GM21576 (cell line): ENCODE measurements at regions not wholly inside any gene's neighbourhood (a gene's known extent, or its start where the extent isn't known, plus 50 kb on each side); places are given as distances from the start of the nearest gene placed in this dataset.

Source experiments
- ATAC-seq: cut with Tn5 transposase; IDR thresholded peaks from one replicate; pipeline ENCODE4 v1.9.1; 2021; ENCODE audit warnings: mild to moderate bottlenecking, moderate library complexity; ENCODE audit not compliant: unreplicated experiment

DNA sequence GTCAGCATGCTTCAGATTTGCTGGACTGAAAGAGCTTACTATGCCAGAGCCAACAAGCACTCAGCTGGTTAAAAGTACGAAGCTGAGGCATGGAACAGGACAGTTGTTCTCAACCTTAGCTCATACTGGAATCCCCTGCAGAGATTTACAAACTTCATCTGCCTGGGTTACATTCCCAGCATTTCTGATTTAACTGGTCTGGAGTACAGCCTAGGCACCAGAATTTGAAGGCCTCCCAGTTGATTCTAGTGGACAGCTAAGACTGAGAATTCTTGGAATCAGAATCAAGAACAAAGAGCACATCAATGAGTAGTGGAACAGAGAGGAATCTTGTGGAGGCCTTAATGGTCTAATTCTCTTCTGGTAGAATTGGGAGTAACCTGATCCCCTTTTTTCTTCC lies 298.2 kb upstream of the NXPH2 start:
- ATAC-seq = no peak

DNA sequence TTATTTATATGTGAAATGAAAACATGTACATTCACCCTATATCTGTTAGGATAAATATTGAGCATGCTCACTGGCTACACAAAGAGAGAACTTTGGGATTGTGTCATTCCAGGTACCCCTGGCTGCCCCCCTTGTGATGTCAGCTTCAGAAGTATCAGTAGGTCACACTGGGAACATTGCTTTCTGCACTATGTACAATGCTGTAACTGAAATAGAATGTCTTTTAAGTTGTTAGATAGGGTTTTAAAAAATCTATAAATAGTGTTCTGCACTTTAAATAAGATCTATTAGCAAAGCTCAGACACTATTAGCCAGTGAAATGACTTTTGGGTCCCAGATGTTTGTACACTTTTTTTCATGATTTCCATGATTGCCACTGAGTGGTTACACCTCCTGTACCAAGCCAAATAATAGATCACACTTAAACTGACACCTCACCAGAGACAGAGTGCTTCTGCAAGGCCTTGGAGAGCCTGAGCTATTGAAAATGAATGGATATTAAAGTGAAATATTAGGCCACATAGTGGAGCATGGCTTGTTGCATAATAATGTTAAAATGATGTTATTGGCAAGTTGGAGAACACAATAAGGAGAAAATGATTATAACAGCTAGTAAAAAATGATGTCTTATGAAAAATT lies 297.0 kb upstream of the NXPH2 start:
- ATAC-seq = no peak

DNA sequence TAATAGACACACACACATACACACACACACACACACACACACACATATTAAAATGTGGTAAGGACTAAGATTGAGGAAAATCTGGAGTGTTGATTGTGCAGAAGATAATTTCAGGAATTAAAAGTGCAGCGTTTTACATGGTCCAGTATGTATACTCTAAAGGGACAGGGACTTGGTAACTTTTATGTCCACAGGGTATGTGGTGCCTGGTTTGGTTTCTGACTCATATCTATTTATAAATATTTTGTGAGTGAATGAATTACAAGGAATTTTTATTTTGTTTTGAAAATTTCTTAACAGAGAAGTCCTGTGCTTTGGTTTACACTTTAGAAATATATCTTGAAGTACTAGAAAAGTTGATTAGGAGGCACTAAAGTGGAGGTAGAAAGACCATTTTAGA lies 287.7 kb upstream of the NXPH2 start:
- no peak for ATAC-seq

DNA sequence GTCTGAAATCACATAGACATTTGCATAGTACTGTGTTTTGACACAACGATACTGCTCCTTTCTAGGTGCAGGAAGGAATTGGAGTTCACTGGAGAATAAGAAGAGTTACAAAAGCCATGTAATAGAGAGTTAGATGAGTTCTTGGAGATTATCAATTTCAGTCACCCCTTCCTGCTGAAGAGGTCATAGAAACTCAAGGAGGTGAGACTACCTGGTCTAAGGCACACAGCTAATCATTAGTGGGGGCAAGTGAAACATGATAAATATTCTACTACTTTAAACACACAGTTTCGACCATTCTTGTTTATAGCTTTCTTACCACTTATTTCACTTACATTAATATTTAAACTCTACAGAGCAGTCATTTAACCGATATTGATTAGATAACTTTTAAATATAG lies 286.9 kb upstream of the NXPH2 start:
- ATAC-seq = no peak

DNA sequence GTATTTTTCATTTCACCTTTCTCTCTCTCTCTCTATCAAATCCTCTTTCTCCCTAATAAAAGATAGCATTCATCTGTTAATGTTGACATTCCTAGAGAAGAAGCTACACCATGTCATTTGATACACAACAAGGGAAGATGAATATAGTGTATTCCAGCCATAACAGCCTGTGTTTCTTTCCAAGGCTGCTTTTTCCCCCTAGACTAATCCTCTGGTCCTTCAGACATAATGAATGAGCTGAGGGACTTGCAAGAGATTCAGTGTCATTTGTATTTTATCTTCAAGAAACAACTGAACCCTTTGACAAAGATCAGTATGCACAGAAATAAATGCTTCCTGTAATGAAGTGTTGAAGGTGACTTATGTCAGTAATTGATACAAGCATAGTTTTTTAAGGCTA lies 284.0 kb upstream of the NXPH2 start:
- no peak for ATAC-seq

DNA sequence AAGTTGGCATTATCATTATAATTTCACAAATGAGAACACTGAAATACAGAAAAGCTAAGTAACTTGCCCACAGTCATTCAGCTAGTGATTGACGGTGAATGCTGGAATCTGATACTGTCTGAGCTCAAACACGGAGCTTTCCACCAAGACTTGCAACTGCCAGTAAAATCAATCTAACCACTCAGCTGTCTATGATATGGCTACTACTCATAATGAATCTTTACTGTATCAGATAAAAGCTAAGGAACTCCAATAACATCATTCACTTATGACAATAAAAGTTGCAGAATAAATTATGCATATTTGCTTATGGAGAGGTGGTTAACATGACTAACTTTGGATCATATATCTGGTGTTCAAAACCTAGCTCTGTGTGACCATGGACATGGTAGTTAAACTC lies 279.4 kb upstream of the NXPH2 start:
- ATAC-seq = no peak

DNA sequence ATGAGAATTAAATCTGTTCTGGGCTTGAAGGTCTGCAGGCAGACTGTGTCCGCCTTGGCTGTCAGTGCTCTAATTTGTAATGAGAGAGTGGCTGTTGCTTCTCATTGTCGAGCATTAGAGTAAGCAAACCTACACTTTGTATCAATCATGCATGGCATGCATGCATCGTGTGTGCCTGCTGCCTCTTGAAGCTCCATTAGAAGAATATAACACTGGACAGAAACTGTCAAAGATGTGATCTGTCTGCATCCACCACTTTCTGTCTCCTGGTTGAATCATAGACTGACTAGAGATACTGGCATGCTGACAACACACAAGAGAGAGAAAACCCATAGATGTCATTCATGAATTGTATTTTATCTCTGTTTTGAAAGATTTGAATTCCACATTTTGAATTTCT lies 275.0 kb upstream of the NXPH2 start:
- no peak for ATAC-seq

DNA sequence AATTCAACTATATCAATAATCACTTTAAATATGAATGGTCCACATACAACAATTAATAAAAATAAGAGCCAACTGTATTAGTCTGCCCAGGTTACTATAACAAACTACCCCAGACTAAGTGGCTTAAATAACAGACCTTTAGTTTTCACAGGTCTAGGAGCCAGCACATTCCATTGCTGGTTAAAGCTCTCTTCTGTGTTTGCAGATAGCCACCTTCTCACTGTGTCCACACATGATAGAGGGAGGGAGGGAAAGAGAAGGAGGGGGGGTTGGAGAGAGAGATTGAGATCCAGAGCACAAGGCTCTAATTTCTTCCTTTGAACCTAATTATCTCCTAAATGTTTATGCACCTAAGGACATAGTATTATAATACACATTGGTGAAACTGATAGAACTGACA lies 267.8 kb upstream of the NXPH2 start:
- ATAC-seq = no peak

DNA sequence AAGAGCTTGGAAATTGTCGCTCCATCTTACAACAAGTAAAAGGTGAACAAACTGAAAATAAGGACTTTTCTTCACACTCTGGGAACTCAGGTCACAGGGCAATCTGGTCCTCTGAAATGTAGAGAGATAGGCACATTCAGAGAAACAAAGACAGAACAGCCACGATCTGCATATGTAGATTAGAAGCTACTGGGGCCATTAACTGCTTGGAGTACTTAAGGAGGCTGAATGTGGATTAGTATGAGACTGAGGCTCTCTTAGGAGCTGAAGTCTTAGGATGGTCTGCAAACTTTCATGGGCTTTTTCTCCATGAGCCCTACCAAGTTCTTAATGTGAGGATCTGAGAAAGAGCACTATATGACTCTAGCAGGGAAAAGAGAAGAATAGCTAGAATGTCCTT lies 265.3 kb upstream of the NXPH2 start:
- no peak for ATAC-seq

DNA sequence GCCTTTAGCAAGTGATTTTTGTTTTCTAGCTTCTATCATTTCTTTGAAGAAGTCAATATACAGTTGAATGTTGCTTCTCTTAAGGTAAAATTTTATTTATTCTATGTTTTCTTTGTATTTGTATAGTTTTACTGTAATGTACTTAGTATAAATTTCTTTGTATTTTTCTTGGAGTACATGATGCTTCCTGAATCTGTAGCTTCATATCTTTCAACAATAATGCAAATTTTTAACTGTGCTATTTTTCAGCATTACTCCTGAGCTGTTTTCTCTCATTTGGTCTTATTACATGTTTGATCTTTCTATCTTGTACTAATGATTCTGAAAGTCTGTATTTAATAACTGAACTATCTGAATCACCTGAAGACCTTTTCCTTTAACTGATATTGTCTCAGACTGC lies 253.9 kb upstream of the NXPH2 start:
- ATAC-seq = no peak

DNA sequence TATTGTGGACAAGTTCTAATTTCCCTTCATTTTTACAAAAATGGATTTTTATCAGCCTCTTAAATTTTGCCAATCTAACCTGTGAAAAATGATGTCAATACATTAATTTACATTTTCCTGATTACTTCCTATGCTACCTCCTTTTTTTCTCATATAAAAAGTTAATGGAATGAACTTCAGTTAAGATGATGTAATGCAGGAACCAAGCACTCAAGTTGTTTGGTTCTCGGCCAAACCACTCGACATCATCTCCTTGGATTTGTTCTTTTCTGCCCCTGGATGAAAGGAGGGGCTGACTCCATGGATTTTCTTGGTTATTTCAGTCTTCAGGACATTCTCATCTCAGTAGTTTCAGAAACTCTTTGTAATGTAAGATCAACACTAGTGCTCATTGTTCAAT lies 253.1 kb upstream of the NXPH2 start:
- ATAC-seq = no peak

DNA sequence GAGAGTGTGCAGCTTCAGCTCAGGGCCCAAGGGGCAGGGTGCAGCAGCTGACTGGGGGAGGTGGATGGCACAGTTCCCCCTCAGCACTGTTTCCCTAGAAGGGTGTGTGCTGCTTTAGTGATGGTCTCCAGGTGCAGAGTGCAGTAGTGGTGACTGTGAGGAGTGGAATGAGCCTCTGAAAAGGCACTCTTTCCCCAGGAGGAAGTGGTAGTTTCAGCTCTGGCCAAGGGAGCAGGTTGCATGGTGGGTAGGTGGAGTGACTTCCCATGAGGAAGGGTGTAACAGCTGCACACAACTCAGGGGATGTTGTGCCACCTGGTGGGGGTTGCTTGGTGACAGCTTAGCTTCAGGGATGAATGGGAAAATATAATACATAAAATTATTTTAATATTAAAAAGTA lies 251.5 kb upstream of the NXPH2 start:
- no peak for ATAC-seq

DNA sequence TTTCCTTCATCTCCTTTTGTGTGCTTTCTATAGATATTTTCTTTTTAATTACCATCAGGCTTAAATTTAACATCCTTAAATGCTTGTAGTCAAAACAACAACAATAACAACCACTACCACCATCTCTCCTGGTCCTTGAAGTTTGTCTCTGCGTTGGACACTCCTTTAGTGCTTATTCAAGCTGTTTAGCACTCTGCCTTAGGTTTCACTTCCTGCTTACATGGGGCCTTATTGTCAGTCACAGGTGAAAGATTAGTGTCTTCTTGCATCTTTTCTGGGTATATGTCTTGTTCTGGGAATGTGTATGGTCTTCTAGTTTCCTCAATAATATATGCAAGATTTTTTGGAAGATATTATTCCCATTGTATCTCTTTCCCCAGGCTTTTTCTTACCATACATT lies 240.1 kb upstream of the NXPH2 start:
- no peak for ATAC-seq

DNA sequence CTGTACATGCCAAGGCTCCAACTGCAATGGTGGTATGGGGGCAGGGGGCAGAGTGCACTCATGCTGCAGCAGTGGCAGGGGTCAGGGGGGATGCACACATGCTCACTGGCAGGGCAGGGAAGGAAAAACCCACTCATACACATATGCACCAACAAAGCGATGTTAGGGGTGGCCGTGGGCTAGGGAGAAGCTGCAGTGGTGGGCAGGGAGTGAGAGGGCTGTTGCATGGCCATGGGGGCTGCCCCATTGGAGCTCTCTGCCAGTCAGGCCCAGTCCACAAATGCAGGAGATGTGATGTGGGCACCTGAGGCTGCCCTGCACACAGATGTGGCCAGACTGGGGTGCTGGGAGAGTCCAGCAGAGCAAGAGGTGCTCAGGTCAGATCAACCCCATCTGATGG lies 238.1 kb upstream of the NXPH2 start:
- ATAC-seq = no peak

DNA sequence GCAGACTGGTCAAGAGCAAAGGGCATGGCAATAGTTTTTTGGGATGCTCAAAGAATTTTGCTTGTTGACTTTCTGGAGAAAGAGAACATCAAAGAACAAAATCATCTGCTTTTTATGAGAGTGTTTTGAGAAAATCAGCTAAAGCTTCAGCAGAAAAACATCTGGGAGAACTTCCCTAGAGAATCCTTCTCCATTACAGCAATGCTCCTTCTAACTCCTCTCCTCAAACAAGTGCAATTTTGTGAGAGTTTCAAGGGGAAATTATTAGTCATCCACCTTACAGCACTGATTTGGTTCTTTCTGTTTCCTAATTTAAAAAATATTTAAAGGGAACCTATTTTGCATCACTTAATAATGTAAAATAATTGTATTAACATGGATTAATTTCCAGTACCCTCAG lies 226.9 kb upstream of the NXPH2 start:
- no peak for ATAC-seq

DNA sequence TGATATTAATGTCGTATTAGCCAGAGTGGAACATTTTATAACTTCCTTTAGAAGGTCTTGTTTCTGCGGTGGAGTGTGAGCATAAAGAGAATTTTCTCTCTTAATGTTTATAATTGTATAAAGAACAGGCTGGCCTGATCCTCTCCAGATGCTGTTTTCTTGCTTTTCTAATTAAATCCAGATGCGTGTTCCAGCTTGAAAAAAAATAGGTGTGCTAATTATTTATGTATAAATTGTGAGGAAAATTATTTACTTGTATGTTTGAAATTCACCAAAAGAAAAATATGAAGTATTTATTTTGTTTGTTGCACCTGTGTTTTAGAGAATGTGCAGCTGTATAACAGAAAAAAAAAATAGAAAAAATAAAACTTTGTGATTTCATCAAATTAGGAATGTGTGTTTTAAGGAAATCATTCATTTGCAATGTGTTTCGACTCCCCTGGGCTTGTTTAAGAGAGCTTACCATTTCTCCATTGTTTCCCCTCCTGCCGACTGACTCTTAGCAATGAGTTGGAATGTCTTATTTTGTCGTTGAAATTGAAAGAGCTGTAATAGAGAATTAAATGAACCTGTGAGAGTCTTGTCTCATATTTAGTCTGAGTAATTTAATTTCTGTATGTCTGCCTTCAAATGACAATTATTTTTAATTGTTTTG lies 220.1 kb upstream of the NXPH2 start:
- no peak for ATAC-seq

DNA sequence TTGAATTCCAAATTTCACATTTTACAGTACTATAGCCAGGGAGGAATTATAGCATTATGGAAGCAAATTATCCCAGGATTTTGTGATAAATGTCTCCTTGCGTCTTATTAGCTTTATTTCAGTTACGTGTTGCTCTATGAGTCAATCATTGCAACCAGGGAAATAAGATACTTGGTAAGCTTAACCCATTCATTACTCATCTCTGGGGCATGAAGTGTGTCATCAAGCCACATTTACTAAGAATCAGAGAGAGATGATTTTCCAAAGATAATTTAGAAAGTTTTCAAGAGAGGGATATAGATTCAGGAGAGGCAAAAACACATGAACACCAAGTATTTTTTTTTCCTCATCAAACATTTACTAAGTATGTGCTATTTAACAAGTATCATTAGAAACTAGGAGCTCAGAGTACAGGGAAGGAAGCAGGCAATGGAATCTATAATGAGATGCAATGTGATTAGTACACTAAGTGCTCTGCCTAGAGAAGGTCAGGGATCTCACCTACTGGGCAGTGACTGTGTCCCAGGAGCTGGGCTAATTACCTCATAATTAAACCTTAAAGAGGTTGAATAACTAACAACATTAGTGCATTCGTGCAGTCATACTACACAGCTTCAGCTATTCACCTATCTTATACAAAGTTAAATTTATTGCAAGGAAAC lies 217.8 kb upstream of the NXPH2 start:
- ATAC-seq = no peak

DNA sequence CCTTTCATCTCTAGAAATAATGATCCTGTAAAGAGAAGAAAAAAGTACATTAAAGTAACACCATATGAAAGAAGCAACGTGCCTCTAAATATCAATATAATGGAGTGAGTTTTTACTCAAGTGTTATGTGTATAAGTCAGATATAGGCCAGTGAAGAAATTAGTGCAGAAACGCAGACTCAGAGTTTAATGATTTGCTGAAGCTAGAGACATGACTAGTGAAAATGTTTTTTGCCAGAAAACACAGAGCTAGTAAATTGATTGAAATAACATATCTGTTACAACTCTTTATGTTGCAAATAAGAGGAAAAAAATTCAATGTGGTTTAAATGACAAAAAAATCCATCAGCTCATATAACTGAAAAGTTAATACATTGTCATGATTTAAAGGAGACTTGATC lies 217.2 kb upstream of the NXPH2 start:
- no peak for ATAC-seq

DNA sequence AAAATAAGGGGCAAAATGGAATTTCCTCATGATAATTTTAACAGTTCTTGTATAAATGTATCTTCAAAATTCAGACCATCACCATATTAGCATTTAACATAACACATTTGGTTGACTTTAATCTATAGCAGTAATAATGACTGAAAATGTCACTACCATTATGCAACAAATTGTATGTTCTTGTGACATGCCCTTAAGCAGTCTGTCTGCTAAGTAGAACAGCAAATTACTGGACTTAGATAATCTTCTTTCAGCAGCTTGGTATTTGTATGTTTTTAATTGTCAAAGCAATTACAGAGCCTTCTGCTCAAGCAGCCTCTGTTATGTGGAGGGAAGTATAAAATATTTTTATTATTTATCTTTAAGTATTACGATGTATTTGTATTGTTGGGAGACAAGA lies 214.3 kb upstream of the NXPH2 start:
- ATAC-seq = no peak

DNA sequence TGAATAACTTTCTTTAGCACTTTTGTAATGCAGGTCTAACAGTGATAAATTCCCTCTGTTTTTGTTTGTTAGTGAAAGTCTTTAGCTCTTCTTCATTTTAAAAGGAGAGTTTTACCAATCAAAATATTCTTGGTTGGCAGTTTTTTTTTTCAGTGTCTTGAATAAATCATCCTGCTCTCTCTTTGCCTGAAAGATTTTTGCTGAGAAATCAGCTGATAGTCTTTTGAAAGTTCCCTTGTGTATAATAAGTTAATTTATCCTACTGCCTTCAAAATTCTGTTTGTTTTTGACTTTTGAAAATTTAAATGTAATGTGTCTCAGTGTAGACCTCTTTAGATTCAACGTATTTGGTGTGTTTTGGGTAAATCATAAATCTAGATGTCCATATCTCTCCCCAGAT lies 205.7 kb upstream of the NXPH2 start:
- ATAC-seq = no peak

DNA sequence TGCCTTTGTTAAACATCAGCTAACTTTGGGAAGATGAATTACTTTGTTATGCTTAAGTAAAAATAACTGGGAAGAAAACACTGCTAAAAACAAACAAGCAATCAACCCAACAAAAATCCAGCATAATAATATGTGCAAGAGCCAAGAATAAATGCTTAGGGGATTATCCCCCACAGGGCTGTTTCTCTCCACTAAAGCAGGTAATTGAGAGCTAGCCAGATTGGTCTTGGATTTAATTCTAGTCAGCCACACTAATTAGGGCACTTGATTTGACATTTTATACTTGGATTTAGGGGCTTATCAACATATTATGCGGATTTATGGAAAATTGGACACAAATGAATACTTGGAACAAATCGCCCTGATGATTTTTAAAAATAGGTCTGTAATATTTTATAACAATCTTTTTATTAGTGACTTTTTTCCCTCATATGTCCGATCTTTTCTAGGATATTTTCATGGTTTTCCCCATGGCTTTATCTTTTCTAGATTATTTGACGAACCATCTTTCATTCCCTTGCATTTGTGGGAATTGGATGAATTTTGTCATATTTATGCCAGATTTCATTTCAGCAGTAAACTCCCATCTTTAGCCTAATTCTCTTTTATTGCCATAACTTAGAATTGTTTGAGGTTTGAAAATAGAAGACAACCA lies 199.1 kb upstream of the NXPH2 start:
- ATAC-seq = no peak

DNA sequence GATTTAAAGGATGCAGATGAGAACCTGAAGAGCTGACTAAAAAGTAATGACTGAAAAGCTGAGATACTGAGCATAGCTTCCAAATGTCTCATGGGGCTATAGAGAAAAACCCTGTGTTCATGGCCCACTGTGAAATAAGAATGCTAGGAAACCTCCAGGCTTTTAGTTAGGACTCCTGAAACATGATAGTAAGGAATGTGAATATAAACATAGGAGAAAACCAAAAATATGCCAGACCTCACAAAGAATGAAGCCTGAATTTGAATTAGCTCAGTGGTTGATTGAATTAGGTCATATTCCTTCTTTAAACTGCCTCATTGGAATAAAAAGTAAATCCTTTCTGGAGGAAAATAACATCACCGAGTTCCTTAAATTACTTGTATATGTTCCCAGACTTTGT lies 194.5 kb upstream of the NXPH2 start:
- ATAC-seq = no peak
